NCI-H1105 treated with DMSO at 0.1 percent for 48 hours (cell line): ENCODE measurements at regions not wholly inside any gene's neighbourhood (a gene's known extent, or its start where the extent isn't known, plus 50 kb on each side); places are given as distances from the start of the nearest gene placed in this dataset.

Experiments used
- DNase-seq: peaks from one replicate; lab custom pipeline; 2025; lab: John Stamatoyannopoulos, UW

DNA sequence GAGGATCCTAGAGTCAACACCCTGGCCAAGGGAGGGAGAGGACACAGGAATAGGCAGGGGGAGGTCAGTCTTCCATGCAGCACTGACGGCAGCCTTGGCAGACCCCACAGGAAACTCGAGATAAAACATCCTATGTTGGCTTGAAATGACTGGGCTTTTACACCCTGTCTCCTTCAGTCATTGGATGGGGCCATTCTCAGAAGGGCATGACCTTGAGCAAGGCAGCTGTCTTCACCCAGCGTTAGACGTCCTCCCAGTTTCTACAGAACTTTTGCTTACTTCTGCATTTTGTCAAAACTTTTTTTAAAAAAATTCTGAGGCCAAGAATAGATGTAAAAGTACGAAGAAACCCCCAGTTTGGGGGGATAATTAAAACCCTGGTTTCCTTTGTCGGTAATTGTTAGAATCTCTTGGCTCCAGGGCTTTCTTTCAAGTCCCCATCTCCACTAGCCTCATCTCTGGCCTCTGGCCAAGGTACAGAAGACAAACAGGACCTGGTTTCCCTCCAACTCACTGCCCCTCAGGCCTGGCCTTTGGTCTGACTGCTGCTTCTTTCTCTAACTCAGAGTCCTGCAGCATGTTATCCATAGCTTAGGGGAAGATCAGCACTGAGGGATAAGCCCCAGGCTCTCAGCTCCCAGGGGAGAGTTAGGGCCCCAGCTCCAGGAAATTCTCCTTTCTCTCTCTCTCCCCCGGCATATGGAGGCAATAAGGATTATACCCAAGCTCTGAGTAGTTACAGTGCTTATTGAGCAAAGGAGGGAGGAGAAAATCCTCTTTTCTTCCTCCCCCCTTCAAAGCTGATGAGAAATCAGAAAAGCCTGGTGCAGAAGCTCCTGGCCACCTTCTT lies 51.6 kb upstream of the KCND3 start:
- no peak for DNase-seq

DNA sequence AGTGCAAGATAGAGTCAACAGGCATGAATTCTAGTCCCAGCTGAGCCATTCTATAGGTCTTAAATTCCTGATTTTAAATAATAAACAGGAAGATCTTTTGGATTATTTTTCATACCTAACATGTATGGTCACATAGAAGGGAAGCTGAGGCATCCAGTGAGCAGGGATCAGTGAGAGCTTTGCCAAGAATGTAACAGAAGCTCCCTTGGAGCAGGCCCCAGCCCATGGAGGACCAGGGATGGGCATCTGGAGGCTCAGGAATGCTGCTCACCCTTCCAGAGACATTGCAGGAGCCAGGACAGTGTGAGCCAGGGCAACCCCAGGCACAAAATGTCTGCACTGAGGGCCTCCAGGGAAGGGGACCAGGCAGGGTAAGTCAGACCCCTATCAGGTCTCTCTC lies 54.4 kb upstream of the KCND3 start:
- no peak for DNase-seq

DNA sequence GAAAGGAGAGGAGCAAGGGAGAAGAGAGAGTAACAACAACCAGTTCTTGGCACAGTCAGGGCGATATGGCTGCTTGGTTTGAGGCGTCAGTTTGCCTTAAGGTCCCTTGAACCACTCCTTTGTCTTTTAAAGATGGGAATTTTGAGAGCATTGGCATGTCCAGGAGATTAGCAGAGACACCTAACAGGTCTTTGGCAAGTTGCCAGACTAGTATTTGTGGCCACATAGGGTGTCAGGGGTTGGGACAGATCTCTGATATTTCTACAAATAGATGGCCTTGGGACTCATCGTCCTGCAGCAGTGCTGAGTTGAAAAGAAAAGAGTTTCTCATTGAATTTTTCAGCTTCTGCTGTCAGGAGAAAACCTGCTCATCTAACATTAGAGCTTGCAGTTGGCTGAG lies 55.3 kb upstream of the KCND3 start:
- no peak for DNase-seq

DNA sequence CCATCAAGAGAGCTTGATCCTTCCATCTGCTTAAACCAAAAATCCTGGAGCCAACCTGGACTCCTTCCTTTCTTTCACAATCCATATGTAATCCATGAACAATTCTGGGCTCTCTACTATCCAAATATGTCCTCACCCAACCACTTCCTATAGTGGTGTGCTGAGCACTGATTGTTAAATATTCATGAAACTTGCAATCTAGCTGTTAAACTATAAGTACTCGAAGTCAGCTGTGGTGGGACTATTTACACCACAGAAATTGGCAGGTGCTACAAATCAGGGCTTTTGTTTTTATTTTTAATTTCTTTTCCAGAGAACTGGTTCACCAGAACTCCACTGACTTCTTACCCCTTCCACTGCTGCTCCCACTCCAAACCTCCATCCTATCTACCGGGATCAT lies 57.2 kb upstream of the KCND3 start:
- DNase-seq: no peak

DNA sequence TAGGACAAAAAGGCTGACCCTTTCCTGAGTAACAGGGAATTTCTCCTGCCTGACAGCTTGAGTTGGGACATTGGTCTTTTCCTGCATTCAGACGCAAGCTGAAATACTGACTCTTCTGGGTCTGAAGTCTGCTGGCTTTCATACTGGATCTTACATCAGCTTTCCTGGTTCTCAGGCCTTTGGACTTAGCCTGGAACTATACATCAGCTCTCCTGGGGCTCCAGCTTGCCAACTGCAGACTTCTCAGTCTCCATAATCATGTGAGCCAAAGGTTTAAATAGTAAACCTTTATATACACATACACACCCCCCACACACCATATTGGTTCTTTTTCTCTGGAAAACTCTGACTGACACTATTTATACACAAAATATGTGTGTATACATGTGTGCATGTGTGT lies 59.0 kb upstream of the KCND3 start:
- DNase-seq: no peak

DNA sequence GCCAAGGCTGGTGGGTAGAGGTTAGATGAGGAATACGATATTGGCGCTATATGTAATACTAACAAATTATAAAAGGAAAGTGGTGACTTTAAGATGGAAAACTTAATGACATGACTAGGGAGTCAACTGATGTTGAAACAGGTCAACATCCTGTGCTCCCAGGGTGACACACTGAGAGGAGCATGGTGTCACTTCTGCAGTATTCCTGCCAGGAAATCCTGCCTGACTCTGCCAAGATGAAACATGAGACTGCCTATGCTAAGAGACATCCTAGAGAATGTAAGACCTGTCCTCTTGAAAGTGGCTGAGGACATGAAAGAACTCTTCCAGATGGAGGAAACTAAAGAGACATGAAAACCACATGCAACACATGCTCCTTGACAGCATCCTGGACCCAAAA lies 65.0 kb upstream of the KCND3 start:
- DNase-seq: no peak

DNA sequence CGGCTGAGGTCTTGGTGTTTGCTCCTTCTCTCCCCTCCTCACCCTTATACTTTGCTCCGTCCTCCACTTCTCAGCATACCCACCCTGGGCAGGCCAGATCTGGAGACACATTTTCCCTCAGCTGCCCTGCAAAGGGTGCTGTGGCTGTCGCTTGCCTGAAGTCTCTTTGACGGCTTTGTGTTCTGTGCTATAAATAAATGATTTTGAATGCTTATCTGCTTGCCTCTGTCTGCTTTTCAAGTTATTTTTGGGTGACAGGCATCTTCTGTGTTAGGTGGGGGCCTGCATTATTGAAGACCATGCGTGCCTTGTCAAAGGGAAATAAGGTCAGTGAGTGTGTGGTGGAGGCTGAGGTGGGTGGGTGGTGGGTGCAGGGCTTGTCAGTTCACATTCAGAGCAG lies 66.9 kb upstream of the KCND3 start:
- no peak for DNase-seq

DNA sequence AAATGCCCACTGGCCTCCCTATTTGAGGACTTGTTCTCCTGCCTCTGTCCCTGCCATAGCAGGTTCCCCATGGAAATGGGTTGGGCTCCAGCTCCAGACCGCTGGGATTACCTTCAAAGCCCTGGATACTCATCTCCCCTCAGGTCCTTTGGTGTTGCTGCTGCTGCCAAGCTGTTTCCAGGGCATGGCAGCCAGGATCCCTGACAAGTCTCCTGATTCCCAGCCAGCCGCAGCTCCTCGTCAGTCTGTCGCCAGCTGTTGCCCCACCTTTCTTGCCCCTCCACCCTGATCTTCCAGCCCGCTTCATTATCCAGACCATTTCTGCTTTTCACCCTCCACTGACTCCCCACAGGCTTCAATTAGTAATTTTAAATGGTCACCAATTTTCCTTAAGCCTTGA lies 68.3 kb upstream of the KCND3 start:
- DNase-seq: no peak

DNA sequence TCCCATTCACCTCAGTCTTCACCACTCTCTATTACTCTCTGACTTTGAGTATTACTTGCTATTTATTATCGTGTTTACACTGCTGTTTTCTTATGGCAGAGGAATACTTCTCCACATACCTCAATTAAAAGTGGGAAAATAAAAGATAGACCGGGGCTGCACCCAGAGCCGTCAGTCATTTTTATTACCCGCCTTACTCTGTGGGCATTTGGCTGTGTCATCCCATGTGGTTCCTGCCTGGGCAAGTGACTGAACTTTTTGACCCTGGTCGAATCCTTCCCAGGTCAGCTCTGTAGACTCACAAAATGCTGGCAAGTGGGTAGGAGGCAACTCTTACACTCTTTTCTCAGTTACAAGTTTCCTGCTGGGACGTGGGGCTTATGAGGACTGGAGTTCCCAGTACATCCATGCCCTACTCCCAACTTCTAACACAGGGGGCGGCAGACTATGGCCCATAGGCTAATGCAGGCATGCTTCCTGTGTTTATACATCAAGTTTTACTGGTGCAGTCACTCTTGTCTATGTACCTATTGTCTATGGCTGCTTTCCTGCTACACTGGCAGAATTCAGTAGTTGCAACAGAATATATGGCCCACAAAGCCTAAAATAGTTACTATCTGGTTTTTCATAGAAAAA lies 69.5 kb upstream of the KCND3 start:
- no peak for DNase-seq

DNA sequence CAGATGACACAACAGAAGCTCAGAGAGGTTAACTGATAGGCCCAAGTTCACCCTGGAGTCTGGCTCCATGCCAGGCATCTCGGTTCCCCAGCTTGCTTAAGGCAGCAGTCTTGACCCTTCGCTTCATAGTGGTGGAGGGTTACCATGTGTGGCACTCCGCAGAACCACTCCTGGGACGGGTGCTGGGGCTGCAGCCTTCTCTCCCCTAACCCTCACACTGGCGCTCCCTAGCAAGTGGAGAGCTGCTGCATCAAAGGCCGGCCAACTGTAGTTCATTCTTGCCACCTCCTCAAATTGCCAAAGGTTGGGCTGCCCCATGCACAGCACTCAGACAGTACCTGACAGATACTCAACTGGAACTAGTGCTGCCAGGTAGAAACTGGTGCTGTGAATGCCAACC lies 70.2 kb upstream of the KCND3 start:
- no peak for DNase-seq

DNA sequence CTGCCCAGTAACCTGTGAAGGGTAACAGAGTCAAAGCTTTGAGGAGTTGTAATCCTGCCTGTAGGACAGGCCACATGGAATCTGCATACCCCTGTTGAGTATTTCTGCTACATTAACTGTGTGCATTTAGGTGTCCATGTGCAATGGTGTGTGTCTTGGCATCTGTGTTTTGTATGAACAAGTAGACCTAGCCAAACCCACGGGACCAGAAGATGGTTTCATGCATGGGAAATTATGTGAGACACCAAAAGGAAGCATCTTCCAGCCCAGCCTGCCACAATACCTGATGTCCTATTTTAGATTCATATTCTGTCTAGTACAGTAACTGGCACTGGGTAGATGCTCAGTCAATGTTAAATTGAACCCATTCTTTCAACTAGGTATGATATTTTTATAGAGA lies 70.8 kb upstream of the KCND3 start:
- no peak for DNase-seq

DNA sequence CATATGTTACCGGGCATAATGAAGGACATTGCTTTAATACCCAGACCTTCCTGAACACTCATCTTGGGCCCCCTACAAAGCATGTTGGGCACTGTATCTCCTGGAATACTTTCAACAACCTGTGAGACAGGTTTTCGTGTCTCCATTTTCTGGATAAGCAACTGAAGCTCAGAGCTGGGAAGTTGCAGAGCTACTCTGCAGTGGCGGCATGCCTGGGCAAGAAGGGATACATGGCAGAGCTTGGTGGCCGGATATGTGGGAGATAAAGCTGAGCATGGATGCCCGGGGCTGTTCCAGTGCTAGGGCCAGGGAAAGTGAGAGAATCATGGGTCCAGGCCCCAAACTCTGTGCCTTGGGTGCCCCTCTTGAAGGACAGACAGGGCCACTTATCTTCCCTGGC lies 71.6 kb upstream of the KCND3 start:
- DNase-seq: no peak

DNA sequence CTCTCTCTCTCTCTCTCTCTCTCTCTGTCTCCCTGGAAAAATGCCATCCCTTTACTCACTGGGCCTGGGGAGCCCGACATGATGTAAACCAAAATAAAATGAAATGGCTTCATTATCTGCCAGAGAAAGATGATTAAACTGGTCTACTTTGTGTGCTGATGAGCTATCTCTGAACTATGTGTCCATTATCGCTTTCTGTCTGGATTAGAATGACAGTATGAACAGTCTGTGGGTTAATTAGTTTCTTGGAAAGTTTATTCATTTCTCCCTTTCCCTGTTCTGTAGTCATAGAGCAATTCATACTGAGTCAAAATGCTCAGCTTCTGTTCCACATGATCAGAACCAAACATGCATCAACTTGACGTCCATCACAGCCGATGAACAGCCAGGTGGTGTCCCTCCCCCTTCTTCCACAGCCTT lies 72.4 kb upstream of the KCND3 start:
- no peak for DNase-seq

DNA sequence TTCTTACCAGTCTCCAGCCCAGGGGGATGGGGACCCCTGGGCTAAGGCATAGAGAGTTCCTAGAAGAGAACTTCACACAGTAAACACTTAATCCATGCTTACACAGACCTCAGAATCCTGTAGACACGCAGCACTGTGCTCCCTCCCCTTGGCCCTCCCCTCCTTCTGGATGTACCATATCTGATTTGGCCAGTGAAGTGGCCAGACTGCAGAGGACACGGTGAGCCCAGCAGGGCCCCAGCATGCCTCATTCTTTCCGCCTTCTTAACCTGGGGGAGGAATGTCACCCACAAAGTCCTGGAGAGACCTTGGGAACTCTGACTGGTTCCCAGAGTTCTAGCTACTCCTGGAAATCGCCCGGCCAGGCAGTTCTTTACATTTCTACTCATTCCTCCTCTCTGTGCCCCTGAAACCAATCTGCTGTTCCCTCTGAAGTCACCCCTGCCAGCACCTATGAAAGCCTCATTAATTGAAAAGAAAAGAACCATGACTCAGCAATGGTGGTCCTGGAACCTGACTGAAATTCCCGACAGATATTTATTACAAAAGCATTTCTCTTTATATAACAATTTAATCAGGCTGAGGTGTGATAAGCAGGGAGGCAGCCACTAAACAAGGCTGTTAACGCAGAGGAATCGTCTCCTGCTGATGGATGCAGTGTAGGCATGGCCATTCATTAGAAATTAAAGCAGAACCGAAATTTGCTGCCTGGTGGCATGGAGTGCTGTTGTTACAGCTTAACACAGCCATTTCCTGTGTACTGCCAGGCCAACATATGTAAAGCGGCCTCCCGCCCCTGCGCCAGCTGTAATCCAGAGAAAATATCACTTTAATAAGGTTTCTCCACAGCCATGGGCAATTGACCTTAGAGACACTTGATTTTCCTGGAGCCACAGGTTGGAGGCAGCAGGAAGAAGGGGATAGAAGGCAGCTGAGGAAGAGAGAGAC lies 74.6 kb upstream of the KCND3 start:
- DNase-seq: no peak

DNA sequence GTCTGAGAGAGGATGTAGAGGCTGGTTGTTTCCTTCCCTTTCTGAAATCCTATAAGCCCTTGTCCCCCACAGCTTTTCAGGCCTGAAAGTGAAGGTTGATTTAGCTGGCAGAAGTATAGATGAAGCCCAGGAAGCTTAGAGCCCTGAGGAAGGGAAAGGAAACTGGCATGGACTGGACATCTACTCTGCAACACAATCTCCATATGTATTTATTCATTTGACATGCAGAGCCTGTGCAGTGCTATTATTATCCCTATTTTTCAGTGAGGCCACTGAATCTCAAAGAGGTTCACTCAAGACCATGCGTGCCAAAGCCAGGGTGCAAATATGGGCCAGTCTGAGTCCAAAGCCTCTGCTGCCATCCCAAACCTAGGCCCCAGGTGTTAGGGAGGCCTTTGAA lies 78.5 kb upstream of the KCND3 start:
- DNase-seq: no peak

DNA sequence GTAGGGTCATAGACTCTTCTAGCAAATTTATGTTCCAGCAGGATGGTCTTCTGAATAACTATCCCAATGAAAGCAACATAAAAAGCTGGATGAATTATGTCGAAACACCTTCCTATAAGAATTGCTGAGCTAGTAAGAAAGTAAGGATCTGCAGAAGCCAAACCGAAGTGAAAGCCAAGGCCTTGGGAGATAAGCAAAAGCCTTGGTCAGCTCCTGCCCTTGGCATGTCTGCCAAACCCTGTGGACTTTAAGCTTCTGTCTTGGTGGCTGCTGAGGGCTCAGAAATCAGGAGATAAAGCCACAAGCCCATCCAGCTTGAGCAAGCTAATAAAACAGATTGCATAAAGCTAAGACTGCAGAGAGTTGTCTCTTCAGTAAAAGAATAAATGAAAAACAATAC lies 81.2 kb upstream of the KCND3 start:
- no peak for DNase-seq

DNA sequence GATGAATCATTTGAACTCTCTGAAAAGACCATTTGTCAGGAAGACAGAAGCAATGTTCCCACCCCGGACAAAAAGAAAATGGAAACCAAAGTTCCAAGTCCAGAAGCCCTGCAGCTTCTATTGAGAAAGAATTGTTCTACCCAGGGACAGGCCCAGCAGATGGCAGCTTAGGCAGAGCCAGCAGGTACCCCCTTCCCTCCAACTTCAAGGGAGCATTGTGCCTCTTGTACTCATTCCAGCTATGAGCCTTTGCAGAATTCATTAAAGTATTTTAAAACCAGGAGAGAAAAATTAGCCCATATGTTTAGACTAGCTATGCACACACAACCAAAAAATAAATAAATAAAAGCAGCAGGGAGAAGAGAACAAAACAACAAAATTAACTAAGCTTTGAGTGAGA lies 85.2 kb upstream of the KCND3 start:
- no peak for DNase-seq

DNA sequence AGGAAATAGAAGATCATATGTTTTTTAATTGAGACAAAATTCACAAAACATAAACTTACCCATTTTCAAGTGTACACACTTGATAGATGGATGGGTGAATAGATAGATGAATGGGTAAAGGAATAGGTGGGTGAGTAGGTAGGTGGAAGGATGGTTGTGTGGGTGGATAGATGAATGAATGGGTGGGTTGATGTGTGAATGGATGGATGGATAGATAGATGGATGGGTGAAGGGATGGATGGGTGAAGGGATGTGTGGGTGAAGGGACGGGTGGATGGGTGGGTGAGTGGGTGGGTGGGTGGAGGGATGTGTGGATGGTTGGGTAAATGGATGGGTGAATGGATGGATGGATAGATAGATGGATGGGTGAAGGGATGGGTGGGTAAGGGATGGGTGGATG lies 86.1 kb upstream of the KCND3 start:
- DNase-seq: no peak

DNA sequence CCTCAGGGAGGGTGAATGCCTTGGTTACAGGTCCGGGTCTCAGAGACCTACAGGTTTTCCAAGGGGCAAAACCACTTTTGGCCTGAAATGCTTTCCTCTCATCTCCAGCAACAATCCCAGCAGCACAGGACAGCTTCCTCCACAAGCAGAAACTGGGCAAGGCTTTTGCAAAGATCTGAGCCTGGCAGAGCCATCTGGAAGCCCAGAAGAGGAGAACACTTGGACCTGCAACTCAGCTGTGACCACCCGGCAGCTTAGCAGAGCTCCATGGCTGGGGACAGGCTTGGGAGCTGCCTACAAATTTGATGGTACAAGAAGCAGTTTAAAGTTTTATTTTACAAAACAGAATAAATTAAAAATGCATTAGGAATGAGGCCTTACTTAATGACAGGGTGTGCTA lies 90.0 kb upstream of the KCND3 start:
- DNase-seq: no peak

DNA sequence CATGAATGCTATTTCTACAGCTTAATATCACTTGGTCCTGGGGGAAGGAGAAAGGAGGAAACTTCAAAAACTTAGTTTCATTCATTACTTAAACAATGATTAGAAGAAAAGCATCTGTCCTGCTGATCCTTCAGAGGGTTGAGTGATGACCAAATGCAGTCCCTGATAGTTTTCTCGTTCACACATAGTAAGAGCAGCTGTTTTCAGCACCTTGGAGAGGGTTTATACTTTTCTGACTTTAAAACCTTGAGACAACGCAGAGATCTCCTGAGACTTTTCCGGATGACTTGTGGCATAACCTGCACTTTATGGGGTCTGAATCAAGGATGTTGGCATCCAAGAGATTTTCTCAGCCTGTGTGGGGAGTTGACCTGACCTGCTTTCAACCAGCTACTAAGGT lies 94.0 kb upstream of the KCND3 start:
- no peak for DNase-seq

DNA sequence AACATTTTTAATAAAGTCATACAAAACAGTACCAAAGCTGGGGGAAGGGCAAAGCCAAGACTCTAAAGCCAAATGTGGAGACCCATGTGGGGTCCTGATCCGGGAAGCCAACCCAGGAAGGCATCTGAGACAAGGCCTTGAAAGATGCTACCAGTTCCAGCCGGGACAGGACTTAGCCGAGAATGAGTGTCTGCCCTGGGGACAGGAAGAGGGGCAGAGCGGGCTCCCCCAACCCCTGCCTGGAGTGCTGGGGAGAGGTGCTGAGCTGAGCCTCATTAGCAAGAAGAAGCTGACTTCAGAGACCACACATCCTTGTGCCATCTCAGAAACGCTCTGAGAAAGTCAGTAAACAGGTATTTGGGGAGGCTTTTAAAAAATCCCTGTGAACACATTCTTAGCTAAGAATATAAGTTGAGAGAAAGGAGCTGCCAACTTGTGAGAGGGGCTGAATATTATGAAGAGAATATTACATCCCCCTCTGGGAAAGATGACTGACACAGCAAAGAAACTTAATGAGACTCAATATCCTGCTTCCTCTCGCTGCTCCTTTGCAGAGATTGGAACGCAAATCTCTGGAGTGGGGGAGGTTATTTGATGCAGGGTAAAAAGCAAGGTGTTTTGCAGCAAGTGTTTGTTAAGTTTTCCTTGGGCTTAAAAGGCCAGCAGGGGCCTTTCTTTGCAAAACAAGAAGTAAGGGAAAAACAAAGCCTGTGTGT lies 103.3 kb upstream of the KCND3 start:
- DNase-seq: no peak

DNA sequence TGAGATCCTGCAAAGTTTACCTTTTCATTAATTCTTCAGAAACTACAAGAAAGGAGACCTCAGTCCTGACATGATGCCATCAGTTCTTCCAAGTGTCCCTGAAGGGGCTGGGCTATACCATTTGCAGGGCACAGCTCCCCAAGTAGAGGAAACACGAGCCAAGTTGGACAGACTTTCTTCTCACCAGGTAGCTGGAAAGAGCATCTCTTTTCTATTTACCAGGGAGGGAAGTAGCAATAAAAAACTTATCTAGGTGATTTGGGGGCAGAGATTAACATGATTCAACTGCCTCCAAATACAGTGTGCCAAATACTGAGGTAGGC lies 103.9 kb upstream of the KCND3 start:
- no peak for DNase-seq
